Germinal center (tissue), 1 donor: ENCODE measurements at regions not wholly inside any gene's neighbourhood (a gene's known extent, or its start where the extent isn't known, plus 50 kb on each side); places are given as distances from the start of the nearest gene placed in this dataset.
"Not testable (repeated sequence)": the region's sequence is repeated elsewhere in the genome, so short reads cannot be mapped to it uniquely, and the experiment has no call there.

ENCODE experiments used
- DNase-seq: peaks from one replicate; pipeline ENCODE4 v3.0.0; 2012; ENCODE audit warnings: mixed read lengths, low spot score

DNA sequence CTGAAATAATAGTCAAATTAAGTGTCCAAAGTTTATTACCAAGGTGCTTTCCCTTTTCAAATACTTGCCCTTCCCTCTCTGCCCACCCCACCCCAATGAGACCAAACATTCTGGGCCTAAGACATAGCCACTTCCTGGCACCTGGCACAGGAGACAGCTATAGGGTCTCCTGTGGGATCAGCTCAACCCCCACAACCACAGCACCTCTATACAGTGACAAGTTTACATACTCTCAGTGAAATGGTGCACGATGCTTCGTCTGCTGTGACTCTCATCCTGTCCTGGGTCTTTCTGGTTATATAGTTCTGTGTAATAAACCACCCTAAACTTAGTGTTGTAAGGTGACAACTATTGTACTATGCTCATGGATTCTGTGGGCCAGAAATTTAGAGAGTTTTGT is 466.2 kb downstream of the FBXO15 start:
- no peak for DNase-seq

DNA sequence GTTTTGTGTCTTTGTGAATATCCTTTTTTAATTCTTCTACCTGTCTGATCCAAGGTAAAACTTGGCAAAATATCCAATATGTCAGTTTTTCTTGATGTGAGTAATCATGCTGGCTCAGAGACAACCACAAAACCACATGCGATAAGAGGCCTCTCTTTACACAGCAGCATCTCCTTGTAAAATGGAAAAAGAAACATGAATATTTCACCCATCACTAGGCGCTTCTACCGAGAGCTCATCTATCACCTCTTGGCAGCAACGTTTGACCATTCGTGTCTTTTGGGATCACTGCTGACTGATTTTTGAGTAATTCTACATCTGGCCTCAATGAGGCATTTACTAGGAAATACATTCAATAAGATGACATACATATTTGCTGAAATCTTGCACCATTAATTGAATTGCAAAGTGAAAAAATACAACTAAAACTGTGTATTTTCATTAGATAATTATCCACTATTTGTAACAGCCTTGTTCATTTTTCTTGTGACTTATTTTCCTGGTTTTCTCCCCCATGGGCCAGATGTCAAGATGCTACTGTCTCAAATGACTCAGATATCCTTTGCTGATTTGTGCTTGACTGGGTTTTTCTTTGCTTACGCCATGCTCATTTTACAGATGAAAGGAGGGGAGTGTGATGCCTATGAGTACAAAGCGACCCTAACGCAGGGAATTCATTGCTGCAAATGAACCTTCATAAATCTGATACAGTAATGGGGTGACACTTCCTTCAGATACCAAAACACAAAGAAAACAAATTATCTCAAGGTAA is 467.5 kb downstream of the FBXO15 start:
- no peak for DNase-seq

DNA sequence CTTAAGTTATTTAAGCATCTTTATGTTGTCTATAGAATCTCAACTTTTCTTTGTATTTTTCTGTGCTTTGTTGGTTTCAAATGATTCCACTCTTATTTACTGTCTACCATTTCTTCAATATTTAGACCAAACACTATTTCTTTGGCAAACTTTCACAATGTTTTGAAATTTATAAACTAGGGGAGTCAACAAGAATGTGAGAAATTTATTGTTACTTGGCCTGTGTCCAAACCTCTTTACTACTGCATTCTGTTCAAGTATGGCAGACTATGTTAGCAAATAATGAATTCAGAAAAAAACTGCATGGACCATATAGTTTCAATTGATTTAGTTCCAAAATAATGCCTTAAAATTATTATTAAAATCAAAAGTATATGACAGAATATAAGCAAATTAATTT is 470.2 kb downstream of the FBXO15 start:
- no peak for DNase-seq

DNA sequence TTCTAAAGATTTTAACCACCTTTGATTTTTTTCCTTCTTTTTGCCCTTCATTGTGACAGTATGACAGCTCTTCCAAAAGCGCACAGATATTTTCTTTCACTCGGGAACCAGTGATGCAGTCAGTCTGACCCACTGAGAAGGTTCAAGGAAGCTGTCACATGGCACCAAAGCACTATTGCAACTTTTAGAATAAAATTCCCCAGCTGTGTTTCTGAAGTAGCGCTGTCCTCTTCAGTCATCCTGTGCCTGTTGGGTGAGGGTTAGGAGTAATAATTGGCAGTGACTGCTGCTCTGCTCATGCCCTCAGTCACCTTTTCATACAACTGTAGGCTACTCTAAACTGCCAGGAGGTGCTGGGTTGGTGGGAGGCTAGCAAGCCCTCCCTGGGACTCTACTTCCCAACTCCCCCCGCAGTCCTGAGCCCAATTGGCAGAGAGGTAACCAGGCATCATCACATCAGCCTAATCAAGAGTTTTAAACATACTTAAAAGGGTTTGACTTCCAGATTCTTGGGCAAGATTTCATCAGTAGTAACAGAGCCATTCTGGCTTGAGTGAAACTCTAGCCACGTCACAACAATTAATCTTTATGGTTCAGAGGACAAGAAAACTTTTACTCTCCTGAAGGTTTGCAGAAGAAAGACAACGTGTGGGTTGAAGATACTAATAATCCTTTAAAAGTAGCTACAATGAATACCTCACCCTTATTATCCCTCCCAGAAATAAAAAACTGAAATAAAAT is 473.3 kb downstream of the FBXO15 start:
- no peak for DNase-seq

DNA sequence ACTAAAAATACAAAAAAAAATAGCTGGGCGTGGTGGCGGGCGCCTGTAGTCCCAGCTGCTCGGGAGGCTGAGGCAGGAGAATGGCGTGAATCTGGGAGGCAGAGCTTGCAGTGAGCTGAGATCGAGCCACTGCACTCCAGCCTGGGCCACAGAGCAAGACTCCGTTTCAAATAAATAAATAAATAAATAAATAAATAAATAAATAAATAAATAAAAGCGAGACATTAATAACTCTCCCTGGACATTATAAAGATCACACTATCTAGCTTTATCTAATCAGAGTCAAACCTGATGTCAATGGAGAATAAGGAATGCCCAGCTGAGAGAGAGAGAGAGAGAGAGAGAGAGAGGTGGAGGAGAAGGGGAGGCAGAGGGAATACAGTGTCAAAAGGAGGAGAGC is 476.2 kb downstream of the FBXO15 start:
- DNase-seq, result not testable (repeated sequence)

DNA sequence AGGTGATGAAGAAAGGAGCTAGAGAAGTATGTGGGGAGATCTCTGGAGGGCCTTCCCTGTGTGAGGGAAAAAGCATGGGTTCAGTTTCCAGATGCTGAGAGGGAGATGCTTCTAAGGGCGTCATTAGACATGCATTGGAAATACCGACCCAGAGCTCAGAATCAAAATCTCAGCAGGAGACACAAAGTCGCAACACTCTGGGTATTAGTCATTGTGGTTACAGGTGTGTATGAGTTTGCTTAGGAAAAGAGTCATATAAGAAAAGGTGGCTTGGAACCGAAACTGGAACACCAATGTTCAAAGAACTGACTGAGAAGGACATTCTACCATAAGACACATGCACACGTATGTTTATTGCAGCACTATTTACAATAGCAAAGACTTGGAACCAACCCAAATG is 477.1 kb downstream of the FBXO15 start:
- DNase-seq, result no peak

DNA sequence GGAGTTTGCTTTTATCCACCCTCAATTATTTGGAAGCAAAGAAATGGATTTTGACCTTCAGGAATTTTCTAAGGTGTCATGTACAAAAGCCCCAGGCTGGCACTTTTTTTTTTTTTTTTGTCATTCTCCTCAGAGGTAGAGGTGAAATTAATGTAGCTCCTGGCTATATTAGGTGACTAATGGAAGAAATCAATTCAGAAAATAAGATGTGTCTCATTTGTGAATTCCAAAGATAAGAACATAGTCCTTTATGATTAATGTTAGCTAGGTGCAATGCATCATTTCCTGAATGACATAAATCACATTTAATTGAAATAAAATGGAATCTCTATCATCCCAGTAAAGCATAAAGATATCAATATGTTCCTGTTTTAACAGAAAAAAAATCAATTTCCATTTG is 477.6 kb downstream of the FBXO15 start:
- no peak for DNase-seq

DNA sequence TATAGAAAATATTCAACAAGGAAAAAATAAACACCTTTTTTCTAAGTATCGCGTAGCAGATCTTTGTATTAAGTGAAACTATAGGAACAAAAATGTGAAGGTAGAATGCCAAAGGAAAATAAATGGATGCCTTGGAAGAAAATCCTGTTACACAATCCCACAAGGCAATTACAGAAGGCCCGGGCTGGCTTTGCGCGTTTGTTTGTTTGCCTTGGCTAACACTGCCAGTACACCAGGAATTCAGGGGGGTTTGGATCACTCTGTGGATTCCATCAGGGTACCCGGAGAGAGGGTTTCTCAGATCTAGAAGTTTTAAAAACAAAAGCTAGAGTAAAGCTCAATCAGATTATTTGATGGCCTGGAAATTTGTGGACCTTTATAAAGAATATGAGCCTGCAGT is 478.3 kb downstream of the FBXO15 start:
- no peak for DNase-seq

DNA sequence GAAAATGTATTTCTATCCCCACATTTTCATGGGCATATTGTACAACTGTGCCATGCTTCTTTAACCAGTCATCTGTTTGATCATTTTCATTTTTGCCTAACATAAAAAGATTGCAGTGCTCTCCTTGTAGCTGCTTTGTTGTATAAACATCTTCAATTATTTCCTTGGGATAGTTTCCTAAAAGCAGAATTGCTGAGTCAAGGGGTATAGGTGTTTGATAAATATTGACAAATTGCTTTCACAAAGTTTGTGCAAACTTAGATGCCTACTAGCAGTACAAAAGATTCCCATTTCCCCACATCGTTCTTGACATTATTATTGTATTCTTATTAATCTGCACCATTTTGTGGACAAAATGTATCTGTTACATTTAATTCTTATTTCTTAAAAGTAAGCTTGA is 479.6 kb downstream of the FBXO15 start:
- DNase-seq, result no peak

DNA sequence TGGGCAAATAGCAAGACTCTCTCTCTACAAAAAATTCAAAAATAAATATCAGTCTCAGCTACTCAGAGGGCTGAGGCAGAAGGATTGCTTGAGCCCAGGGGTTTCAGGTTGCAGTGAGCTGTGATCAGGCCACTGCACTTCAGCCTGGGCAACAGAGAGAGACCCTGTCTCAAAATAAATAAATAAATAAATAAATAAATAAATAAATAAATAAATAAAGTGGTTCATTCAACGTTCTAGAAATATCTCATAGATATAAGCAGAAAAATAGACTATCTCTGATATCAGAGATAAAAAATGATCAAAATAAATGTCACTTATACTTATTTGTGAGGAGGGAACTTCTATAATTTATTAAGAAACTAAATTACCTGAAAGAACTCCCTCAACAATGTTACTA is 480.9 kb downstream of the FBXO15 start:
- no peak for DNase-seq

DNA sequence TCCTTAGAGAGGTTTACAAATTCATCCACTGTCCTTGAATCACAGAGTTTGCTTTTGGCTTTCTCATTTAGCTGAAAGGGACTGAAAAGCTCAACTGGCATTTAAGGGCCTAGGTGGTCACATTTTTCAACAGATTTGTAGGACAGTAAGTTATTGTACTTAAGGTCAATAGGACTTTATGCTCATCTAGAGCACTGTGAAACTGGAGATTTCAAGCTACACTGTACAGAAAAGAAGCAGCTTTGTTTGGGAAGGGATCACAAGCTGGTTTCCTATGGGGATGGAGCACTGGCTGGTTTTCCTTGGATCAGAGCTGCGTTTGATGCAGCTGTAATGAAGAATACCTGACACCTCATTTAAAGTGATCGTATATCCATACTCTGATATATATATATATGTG is 482.7 kb downstream of the FBXO15 start:
- no peak for DNase-seq

DNA sequence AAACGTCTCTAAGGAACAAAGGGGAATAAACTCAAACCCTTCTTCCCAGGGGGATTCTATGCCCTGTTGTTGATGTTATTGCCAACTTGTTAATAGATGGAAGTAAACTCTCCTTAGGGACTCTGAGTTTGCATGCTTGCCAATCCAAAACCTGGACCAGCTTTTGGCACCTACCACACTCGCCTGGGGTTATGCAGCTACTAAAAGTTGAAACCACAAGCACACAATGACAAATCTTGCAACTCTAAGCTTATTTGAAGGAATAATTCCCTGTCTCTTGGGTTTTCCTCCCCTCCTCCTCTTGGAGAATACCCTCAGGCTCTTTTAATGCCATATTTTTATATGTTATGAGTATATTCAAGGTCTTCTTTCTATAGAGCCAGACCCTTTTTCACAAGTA is 484.1 kb downstream of the FBXO15 start:
- no peak for DNase-seq

DNA sequence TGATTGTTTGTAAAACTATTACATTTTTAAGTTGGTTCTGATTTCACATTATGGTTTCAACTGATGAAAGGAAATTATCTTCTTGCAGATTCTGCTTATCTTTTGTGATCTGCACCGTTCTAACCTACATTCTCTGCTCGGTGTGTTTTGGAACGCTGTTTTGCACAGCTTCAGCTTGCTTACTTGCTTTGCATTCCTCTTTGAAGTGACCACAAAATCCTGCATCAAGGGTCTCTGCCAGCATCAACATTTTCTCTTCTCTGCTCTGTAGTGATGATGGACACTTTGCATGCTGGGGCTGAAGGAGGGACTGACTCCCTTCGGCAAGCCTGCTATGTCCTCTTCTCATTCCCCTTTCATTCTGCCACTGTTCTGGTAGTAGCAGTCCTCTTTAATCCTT is 485.2 kb downstream of the FBXO15 start:
- DNase-seq, result no peak

DNA sequence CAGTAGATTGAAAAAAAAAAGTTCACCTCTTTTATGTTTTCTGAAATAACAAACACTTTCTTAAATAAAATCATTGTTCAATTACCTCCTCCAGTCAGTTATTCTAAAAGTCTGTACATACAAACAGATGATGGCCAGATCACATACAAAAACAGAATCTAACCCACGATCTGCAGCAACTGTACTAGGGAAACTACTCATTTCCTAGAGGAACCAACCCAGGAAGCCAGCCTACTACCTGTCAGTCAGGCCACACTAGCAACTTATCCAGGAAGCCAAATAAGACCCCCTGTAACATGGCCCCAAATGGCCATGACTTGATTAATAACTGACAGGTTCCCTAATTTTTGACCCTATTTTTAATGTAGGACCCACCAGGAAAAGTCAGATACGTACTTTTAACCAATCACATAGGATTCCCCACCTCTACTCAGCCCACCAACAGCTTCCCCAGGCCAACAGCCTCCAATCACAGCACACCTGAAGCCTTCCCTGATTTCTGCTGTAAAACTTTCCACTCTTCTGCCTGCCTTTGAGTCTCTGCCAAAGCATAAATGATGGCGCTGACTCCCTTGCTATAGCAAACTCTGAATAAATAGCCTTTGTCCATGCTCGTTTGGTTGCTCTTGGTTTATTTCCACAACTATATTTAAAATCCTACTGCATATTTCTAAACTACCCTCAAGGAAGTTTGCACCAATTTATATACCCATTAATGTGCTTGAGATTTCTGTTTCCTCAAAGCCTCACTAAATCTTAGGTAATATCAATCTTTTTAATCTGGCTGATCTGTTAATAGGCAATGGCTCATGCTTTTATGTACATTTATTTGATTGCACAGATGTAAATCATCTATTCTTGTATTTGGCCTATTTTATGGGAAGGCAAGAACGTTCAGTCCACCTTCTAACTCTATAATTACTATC is 486.4 kb downstream of the FBXO15 start:
- DNase-seq, result no peak

DNA sequence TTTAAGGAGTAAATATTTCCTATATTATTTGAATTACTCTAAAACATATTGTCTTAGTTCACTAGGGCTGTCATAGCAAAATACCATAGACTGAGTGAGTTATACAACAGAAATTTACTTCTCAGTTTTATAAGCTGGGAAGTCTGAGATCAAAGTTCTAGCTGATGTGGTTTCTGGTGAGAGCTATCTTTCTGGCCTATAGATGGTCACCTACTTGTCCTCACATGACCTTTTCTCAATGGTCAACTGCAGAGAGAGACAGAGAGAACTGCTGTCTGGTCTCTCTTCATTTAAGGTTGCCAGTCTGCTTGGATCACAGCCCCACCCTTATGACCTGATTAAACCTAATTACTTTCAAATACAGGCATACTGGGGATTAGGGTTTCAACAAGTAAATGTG is 490.9 kb downstream of the FBXO15 start:
- no peak for DNase-seq

DNA sequence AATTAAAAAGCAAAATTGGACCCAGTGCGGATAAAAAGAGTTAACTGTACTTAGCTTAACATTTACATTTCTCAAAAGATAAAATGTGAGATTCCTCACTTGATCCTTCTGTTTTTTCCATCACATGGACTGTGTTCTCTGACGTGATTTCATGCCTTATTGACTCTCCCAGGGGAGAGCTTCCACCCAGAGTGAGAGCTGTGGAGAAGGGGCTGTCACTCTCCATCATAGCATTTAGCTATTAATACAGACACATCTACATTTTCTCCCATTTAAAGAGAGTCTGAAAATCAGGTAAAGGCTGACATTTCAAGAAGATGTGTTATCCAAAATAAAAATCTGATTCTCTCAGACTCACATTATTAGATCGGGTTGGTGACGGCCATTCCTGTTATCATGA is 493.8 kb downstream of the FBXO15 start:
- no peak for DNase-seq

DNA sequence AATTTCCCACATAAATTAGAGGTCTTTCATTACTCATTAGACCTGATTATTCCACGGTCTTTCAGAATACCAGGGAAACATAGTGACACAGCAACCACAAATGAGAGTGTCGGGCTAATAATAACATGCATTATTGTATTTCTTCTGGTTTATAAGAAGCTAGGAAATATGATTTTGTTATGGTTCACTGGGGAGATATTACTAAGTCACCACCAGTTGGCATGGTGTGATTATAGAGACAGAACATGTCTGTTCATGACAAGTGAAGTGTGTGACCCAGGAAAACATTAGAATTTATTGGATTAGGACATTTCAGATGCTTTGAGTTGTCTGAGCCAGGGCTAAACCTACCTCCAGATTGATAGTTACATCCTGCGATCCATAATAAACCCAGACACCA is 494.4 kb downstream of the FBXO15 start:
- no peak for DNase-seq

DNA sequence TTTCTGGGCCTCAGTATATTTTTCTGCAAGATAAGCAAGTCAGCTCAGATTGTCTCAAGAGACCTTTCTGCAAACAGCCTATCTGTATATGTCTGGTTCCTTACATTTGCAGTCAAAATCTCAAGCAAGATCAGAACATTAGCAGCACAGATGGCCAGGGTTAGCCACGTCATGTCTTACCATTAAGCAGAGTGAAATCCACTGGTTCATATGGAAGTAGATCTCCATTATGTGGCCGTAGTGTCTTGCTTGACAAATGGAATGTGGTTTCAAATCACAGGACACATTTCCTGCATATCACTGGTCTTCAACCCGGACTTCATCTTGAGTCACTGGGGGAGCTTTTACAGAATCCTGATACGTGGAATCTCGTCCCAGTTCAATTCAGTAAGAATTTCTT is 500.2 kb downstream of the FBXO15 start:
- no peak for DNase-seq

DNA sequence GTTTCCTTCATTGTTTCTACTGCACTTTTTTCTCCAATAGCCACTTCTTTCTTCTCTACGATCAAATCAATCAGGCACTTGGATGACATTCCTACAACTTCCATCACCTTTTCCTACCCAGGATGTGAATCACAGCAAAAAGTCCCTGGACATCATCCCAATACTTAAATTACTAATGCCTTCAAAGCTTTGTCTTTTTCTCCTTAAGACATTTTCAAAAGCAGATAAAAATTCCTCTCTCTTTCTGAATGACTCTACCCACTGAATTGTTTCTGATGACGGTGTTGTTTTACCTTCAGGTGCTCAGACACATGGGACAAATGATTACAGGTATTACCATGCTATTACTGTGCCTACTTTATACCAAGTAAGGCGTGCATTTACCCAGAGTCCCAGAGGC is 500.9 kb downstream of the FBXO15 start:
- DNase-seq, result no peak

DNA sequence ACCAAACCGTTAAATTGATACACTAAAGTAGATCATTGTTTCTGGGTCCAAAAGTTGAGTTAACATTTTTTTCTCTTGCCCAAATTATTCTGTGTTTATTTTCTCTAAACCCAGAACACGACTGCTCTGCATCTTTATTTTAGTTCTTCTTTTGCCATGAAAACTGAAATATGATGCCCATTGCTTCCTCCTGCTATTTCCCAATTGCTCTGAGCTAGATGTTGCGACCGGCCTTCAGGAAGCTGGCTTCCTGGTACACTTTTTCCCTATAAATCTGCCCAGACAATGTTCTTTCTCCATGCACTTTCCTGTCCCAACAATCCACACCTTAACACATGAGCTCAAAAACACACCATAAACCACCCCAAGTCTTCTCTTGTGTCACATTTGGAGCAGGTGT is 501.4 kb downstream of the FBXO15 start:
- DNase-seq, result no peak

DNA sequence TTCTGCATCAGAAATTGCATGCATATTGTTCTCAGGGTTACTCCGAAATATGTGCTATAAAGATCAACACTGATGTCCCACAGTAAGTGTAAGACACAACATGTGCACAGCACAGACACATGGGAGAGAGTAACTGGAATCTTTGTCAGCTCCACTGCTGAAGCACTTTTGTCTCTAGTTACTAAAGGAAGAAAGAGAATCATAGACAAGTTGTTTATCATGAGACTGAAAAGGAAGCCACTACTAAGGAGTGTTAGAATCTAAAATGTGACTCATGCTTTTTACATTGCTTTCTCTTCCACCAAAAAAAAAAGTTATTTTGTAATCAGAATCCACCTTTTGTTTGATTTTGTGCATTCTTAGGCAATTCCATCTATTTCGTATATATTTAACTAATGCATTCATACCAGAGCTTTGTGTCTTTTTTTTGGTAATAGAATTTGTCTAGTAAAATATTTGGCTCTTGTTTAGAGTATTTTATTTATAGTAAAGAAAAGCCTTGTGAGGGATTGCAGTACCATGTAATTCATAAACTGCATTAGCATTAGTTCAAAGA is 502.4 kb downstream of the FBXO15 start:
- no peak for DNase-seq

DNA sequence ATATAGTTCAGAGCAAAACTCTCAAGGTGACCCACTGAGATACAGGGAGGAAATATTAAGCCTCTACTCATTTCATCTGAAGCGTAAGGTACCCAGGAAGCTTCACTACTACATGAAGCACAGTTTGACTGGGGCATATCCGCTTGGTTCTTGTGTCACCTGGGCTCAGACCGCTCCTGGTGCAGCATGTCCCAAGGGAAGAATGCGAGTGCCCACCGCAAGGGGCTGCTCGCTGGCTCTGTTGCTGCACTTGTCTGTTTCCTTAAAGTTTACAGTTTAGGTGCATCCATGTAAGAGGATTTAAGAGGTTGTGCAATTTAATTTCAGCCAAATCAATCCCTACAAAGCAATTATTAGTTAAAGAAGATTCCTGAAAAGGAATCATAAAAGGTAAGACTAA is 507.8 kb downstream of the FBXO15 start:
- DNase-seq, result no peak
